Neural progenitor cell (in vitro differentiated cells): ENCODE measurements at regions not wholly inside any gene's neighbourhood (a gene's known extent, or its start where the extent isn't known, plus 50 kb on each side); places are given as distances from the start of the nearest gene placed in this dataset.

ENCODE experiments used
- DNase-seq: peaks from one replicate; pipeline ENCODE4 v3.0.0-alpha.2; 2016; ENCODE audit warnings: low spot score
- H2AFZ ChIP-seq: fragments of 200-600 bp; sonication (generic); replicated peaks from 2 replicates; pipeline ENCODE4 v1.6.1; 2016; ENCODE audit warnings: antibody characterized with exemption
- H3F3A ChIP-seq: fragments of 200-600 bp; sonication (generic); 2 replicates; pipeline ENCODE4 v1.6.1; 2016; ENCODE audit warnings: antibody characterized with exemption, low read depth
- H3K27ac ChIP-seq: fragments of 200-600 bp; sonication (generic); 2 replicates; pipeline ENCODE4 v1.5.1; 2016; ENCODE audit warnings: mild to moderate bottlenecking
- H3K27me3 ChIP-seq: fragments of 200-600 bp; sonication (generic); 2 replicates; pipeline ENCODE4 v1.6.1; 2016; ENCODE audit warnings: mild to moderate bottlenecking, moderate library complexity
- H3K36me3 ChIP-seq: fragments of 200-600 bp; sonication (generic); 2 replicates; pipeline ENCODE4 v1.5.1; 2016
- H3K4me1 ChIP-seq: fragments of 200-600 bp; sonication (generic); 2 replicates; pipeline ENCODE4 v1.6.1; 2016; ENCODE audit warnings: mixed run types
- H3K4me2 ChIP-seq: fragments of 200-600 bp; sonication (generic); 2 replicates; pipeline ENCODE4 v1.6.1; 2016
- H3K4me3 ChIP-seq: fragments of 200-600 bp; sonication (generic); 2 replicates; pipeline ENCODE4 v1.5.1; 2016
- H3K79me2 ChIP-seq: fragments of 200-600 bp; sonication (generic); 2 replicates; pipeline ENCODE4 v1.6.1; 2016; ENCODE audit warnings: low read depth
- H3K9ac ChIP-seq: fragments of 200-600 bp; sonication (generic); 2 replicates; pipeline ENCODE4 v1.6.1; 2016
- H3K9me3 ChIP-seq: fragments of 200-600 bp; sonication (generic); 2 replicates; pipeline ENCODE4 v1.5.1; 2016; ENCODE audit warnings: low read depth
- H4K20me1 ChIP-seq: fragments of 200-600 bp; sonication (generic); 2 replicates; pipeline ENCODE4 v1.6.1; 2016; ENCODE audit warnings: low read depth
- H3K27ac Mint-ChIP-seq: 3 replicates; pipeline ENCODE4 v1.8.0; 2021; ENCODE audit warnings: mixed read lengths
- H3K27me3 Mint-ChIP-seq: 2 replicates; pipeline ENCODE4 v1.8.0; 2022; ENCODE audit warnings: low read depth, mild to moderate bottlenecking, inconsistent platforms, moderate library complexity, mixed read lengths; ENCODE audit not compliant: insufficient read depth
- H3K36me3 Mint-ChIP-seq: 3 replicates; pipeline ENCODE4 v1.8.0; 2021; ENCODE audit warnings: mixed read lengths
- H3K4me1 Mint-ChIP-seq: 3 replicates; pipeline ENCODE4 v1.8.0; 2021; ENCODE audit warnings: mixed read lengths
- H3K4me3 Mint-ChIP-seq: 3 replicates; pipeline ENCODE4 v1.8.0; 2021; ENCODE audit warnings: mild to moderate bottlenecking, moderate library complexity, mixed read lengths
- H3K9me3 Mint-ChIP-seq: 3 replicates; pipeline ENCODE4 v1.8.0; 2020; ENCODE audit warnings: mixed read lengths
- EZH2 ChIP-seq: fragments of 200-600 bp; sonication (generic); IDR thresholded peaks from 2 replicates; pipeline ENCODE4 v1.6.1; 2017; ENCODE audit warnings: antibody characterized with exemption, mild to moderate bottlenecking, moderate library complexity
- EZH2phosphoT487 ChIP-seq: fragments of 200-600 bp; sonication (generic); IDR thresholded peaks from 2 replicates; pipeline ENCODE4 v1.6.1; 2017; ENCODE audit warnings: antibody characterized with exemption
- TF ChIP-seq, protein P1 (sequence below): fragments of 200-600 bp; sonication (generic); IDR thresholded peaks from 2 replicates; pipeline ENCODE4 v1.5.1; 2017; ENCODE audit warnings: antibody characterized with exemption, mild to moderate bottlenecking

DNA sequence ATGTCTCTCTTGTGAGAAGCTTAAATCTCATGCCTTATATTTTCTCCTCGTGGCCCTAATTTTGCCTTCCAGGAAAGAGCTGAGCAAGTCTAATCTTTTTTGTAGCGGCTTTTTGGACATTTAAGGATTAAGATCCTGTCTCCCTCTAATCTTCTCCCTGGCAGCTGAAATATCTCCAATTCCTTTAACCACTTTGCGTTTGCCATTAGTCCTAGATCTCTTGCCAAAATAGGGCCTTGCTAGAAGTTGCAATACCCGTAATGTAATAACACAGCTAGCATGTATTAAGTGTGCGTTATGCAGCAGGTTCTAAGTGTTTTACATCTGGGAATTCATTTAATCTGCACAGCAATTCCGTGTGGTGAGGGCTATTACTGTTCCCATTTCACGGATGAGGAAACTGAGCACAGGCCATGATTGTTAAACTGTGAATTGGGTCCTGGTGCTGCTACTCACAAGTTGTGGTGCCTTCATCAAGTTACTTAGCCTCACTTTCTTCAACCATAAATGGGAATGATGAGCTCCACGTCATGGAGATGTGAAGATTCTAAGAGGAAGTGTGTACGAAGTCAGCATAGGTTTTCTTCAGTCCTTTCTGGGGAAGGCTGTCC lies 198.9 kb upstream of the ASIC2 start:
- Histone ChIP-seq H3K9ac (no peak overlapping the region), H3F3A (no peaks in the 10 kb centered on the region)
- H3K4me3 Mint-ChIP-seq: no peak overlapping the region

DNA sequence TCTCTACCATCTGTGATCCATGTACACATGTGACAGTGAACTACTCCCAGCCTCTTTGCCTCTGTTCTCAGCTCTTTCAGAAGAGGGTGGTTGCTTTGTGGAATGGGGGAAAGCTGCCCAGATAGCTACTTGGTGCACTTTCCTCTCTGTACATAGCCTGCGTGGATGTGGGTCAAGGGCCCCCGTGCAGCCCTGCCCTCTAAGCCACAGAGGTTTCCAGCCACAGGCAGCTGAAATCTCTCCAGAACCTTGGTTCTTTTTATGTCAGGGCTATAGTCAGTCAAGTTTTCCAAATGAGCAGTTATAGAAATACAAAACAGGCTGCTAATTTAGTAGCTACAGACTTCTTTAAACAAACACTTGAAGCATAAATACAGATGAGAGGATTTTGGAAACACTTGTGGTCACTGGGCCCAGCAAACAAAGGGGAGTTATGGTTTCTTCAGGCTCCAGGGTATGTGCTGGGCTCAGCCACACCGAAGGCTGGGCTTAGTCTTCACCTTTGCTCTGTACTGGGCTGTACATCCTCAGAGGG lies 199.7 kb upstream of the ASIC2 start:
- Histone ChIP-seq H3K27me3 (no peaks in the 10 kb centered on the region), H3K9ac (no peak overlapping the region), H3K4me1 (no peaks in the 10 kb centered on the region), H3K4me3 (no peak overlapping the region), H3K27ac (no peak overlapping the region), H3F3A (no peaks in the 10 kb centered on the region), H4K20me1 (no peaks in the 10 kb centered on the region), H3K4me2 (no peak overlapping the region), H3K9me3 (no peaks in the 10 kb centered on the region), H2AFZ (no peak overlapping the region), H3K79me2 (no peaks in the 10 kb centered on the region), H3K36me3 (no peaks in the 10 kb centered on the region)
- Mint-ChIP-seq H3K4me3 (no peak overlapping the region), H3K4me1 (peaks cover 9% of the 10 kb centered on the region), H3K27me3 (peaks cover 3% of the 10 kb centered on the region), H3K36me3 (no peaks in the 10 kb centered on the region), H3K27ac (no peak overlapping the region), H3K9me3 (no peaks in the 10 kb centered on the region)
- TF ChIP-seq EZH2phosphoT487: no peak
- TF ChIP-seq, protein P1, sequence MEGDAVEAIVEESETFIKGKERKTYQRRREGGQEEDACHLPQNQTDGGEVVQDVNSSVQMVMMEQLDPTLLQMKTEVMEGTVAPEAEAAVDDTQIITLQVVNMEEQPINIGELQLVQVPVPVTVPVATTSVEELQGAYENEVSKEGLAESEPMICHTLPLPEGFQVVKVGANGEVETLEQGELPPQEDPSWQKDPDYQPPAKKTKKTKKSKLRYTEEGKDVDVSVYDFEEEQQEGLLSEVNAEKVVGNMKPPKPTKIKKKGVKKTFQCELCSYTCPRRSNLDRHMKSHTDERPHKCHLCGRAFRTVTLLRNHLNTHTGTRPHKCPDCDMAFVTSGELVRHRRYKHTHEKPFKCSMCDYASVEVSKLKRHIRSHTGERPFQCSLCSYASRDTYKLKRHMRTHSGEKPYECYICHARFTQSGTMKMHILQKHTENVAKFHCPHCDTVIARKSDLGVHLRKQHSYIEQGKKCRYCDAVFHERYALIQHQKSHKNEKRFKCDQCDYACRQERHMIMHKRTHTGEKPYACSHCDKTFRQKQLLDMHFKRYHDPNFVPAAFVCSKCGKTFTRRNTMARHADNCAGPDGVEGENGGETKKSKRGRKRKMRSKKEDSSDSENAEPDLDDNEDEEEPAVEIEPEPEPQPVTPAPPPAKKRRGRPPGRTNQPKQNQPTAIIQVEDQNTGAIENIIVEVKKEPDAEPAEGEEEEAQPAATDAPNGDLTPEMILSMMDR: no peak
- no peak for TF ChIP-seq EZH2
- DNase-seq: no peak

More for the DNA sequence above, 198.9 kb upstream of the ASIC2 start:
- Histone ChIP-seq H3K9me3 (no peaks in the 10 kb centered on the region), H3K4me3 (no peak overlapping the region), H3K4me1 (no peaks in the 10 kb centered on the region), H3K79me2 (no peaks in the 10 kb centered on the region), H3K36me3 (no peaks in the 10 kb centered on the region), H3K4me2 (no peak overlapping the region), H3K27ac (no peak overlapping the region), H4K20me1 (no peaks in the 10 kb centered on the region), H2AFZ (no peak overlapping the region), H3K27me3 (no peaks in the 10 kb centered on the region)
- Mint-ChIP-seq H3K27ac (no peak overlapping the region), H3K4me1 (peaks cover 9% of the 10 kb centered on the region), H3K27me3 (no peaks in the 10 kb centered on the region), H3K9me3 (no peaks in the 10 kb centered on the region), H3K36me3 (no peaks in the 10 kb centered on the region)
- DNase-seq: no peak
- TF ChIP-seq, protein P1: no peak
- TF ChIP-seq EZH2: no peak
- no peak for TF ChIP-seq EZH2phosphoT487

DNA sequence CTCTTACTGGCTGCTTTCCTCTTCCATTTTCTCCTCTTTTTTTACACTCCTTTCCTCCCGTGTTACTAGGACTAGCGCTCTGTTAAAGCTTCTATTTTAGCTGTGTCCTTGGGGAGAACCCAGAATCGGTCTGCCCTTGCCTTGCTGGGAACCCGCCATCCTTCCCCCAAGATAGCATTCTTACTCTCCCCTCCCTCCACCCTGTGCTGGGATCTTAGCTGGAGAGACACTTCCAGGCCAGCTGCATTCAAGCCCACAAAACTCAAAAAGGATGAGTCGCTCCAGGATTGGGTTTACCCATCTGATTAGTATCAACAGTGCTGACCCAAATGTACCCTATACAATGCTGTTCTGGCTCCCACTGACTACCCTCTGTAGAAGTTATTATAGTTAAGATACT lies 200.5 kb upstream of the ASIC2 start:
- H3K27ac Mint-ChIP-seq: no peak overlapping the region
- Histone ChIP-seq H3K4me2 (no peak overlapping the region), H4K20me1 (no peaks in the 10 kb centered on the region), H3K9ac (no peak overlapping the region), H3K27ac (no peak overlapping the region), H3F3A (no peaks in the 10 kb centered on the region), H2AFZ (no peak overlapping the region), H3K79me2 (no peaks in the 10 kb centered on the region), H3K36me3 (no peaks in the 10 kb centered on the region), H3K27me3 (no peaks in the 10 kb centered on the region), H3K4me3 (no peak overlapping the region), H3K9me3 (no peaks in the 10 kb centered on the region), H3K4me1 (no peaks in the 10 kb centered on the region)
- TF ChIP-seq EZH2phosphoT487 (no peak), EZH2 (no peak)
- TF ChIP-seq, protein P1: no peak
- DNase-seq: no peak
- H3K9me3 Mint-ChIP-seq: no peaks in the 10 kb centered on the region
- peaks cover 3% of the 10 kb centered on the region for H3K27me3 Mint-ChIP-seq
- H3K4me3 Mint-ChIP-seq: no peak overlapping the region
- H3K36me3 Mint-ChIP-seq: no peaks in the 10 kb centered on the region
- H3K4me1 Mint-ChIP-seq: peaks cover 9% of the 10 kb centered on the region
